ENCODE measurements at regions not wholly inside any gene's neighbourhood (a gene's known extent, or its start where the extent isn't known, plus 50 kb on each side); places are given as distances from the start of the nearest gene placed in this dataset.
"Not testable (repeated sequence)": the region's sequence is repeated elsewhere in the genome, so short reads cannot be mapped to it uniquely, and the experiment has no call there.

GRCh38 chr17:26939755-26940154, 354.2 kb upstream of the WSB1 start:
- TF ChIP-seq EZH2 (IDR thresholded peaks at IDR 0.05; ENCODE audit: low read length, missing control alignments); CTCF (conservative IDR thresholded peaks at IDR 0.05 in 1 of 2, IDR thresholded peaks at IDR 0.05 in 1 of 2; ENCODE audit: low read depth in 1 of 2, low read length in 2 of 2): not testable (repeated sequence)

Data from fibroblast of lung (primary cell).